ENCODE measurements at regions not wholly inside any gene's neighbourhood (a gene's known extent, or its start where the extent isn't known, plus 50 kb on each side); places are given as distances from the start of the nearest gene placed in this dataset.

DNA sequence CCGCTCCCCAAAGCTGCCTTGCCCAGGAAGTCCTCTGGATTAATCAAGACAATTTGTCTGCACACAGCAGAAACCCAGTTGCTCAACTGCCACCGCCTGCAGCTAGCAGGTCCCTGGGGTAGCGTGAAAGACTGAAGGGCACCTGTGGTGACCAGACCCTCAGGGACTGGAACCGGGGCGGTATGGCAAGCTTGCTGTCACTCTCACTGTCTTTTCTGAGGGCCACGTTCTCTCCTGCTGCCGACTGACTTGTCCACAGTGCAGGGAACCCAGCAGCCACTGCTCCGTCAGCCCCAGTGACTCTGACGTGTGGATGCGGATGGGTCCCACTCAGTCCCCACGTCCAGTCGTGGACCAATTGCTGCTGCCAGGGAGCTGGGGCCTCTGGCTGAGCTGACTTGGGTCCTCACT lies 72.8 kb upstream of the PMEPA1 start:
- Histone ChIP-seq H3K9me3 (ENCODE audit: low read length) (no peaks in the 10 kb centered on the region), H2AFZ (ENCODE audit: low read length) (no peak overlapping the region), H3K36me3 (ENCODE audit: insufficient read depth, low read length) (no peaks in the 10 kb centered on the region), H4K20me1 (ENCODE audit: insufficient read depth, low read length) (no peaks in the 10 kb centered on the region), H3K27ac (ENCODE audit: low read depth, low read length, poor library complexity, severe bottlenecking) (no peak overlapping the region), H3K4me1 (ENCODE audit: insufficient read depth, low read length, poor library complexity, severe bottlenecking) (no peaks in the 10 kb centered on the region), H3K9me2 (ENCODE audit: insufficient read depth, low read length) (no peaks in the 10 kb centered on the region), H3K4me2 (ENCODE audit: low read length) (no peak overlapping the region), H3K4me3 (ENCODE audit: low read depth, low read length, poor library complexity, severe bottlenecking) (no peak overlapping the region), H3K79me2 (ENCODE audit: insufficient read depth, low read depth, low read length) (no peaks in the 10 kb centered on the region)
- intact Hi-C loops (cut with micrococcal nuclease; ENCODE audit: unreplicated experiment) = no loop called here
- CTCF ChIA-PET (ENCODE audit: unreplicated experiment) = no interaction called here
- BruUV-seq (replicated peaks) = no TSS peak
- TF ChIP-seq, protein P1, sequence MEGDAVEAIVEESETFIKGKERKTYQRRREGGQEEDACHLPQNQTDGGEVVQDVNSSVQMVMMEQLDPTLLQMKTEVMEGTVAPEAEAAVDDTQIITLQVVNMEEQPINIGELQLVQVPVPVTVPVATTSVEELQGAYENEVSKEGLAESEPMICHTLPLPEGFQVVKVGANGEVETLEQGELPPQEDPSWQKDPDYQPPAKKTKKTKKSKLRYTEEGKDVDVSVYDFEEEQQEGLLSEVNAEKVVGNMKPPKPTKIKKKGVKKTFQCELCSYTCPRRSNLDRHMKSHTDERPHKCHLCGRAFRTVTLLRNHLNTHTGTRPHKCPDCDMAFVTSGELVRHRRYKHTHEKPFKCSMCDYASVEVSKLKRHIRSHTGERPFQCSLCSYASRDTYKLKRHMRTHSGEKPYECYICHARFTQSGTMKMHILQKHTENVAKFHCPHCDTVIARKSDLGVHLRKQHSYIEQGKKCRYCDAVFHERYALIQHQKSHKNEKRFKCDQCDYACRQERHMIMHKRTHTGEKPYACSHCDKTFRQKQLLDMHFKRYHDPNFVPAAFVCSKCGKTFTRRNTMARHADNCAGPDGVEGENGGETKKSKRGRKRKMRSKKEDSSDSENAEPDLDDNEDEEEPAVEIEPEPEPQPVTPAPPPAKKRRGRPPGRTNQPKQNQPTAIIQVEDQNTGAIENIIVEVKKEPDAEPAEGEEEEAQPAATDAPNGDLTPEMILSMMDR (conservative IDR thresholded peaks at IDR 0.05; ENCODE audit: low read length) = no peak
- TF ChIP-seq EZH2phosphoT487 (IDR thresholded peaks at IDR 0.05; ENCODE audit: borderline replicate concordance, low read depth, low read length) = no peak
- POLR2A ChIA-PET = interaction anchor here (1.3 kb wide), 1 partner anchor 10 kb away, joined by 5 read pairs; no protein-coding TSS in a partner anchor
- DNase-seq (ENCODE audit: low spot score) = no peak

DNA sequence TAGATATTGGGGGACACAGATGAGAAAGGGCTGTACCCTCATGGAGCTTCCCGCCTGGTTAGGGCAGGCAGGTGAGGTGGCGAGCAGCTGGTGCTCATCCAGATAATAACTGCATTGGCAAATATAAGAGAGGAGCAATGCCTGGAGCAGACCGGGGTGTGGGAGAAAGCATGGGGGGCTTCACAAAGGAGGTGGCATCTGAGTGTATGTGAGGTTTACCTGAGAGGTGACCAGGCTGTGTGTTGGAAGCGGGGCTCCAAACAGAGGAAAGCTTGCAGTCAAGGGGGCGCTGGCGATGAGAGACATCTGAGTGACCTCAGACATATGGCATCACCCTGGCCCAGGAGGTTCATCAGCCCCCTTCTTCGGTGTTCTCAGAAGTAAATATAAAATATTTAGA lies 72.1 kb upstream of the PMEPA1 start:
- Histone ChIP-seq H3K9me2 (ENCODE audit: insufficient read depth, low read length) (no peaks in the 10 kb centered on the region), H3K27ac (ENCODE audit: low read depth, low read length, poor library complexity, severe bottlenecking) (no peak overlapping the region), H4K20me1 (ENCODE audit: insufficient read depth, low read length) (no peaks in the 10 kb centered on the region), H2AFZ (ENCODE audit: low read length) (no peak overlapping the region), H3K36me3 (ENCODE audit: insufficient read depth, low read length) (no peaks in the 10 kb centered on the region), H3K4me3 (ENCODE audit: low read depth, low read length, poor library complexity, severe bottlenecking) (no peak overlapping the region), H3K79me2 (ENCODE audit: insufficient read depth, low read depth, low read length) (no peaks in the 10 kb centered on the region), H3K4me2 (ENCODE audit: low read length) (no peak overlapping the region), H3K9me3 (ENCODE audit: low read length) (no peaks in the 10 kb centered on the region), H3K4me1 (ENCODE audit: insufficient read depth, low read length, poor library complexity, severe bottlenecking) (no peaks in the 10 kb centered on the region)
- TF ChIP-seq, protein P1 (conservative IDR thresholded peaks at IDR 0.05; ENCODE audit: low read length) = no peak
- no peak for TF ChIP-seq EZH2phosphoT487 (IDR thresholded peaks at IDR 0.05; ENCODE audit: borderline replicate concordance, low read depth, low read length)
- BruUV-seq (replicated peaks) = no TSS peak
- ChIA-PET POLR2A (interaction anchor here (1.3 kb wide), 1 partner anchor 9 kb away, joined by 5 read pairs; no protein-coding TSS in a partner anchor), CTCF (ENCODE audit: unreplicated experiment) (no interaction called here)
- no peak for DNase-seq (ENCODE audit: low spot score)
- intact Hi-C loops (cut with micrococcal nuclease; ENCODE audit: unreplicated experiment) = no loop called here

DNA sequence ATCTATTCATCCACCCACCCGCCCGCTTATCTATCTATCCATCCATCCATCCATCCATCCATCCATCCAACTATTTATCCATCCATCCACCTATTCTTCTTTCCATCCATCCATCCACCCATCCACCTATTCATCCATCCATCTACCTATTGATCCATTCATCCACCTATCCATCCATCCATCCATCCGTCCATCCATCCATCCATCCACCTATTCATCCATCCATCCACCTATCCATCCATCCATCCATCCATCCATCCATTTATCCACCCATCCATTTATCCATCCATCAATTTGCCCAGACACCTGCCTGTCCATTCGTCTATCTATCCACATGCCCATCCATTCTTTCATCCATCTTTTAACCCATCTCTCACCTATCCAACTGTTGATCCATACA lies 71.1 kb upstream of the PMEPA1 start:
- no peak overlapping the region for H3K27ac ChIP-seq (ENCODE audit: low read depth, low read length, poor library complexity, severe bottlenecking)
- intact Hi-C loops (cut with micrococcal nuclease; ENCODE audit: unreplicated experiment) = no loop called here
- DNase-seq (ENCODE audit: low spot score) = no peak
- H3K79me2 ChIP-seq (ENCODE audit: insufficient read depth, low read depth, low read length) = no peaks in the 10 kb centered on the region
- no peak for TF ChIP-seq EZH2phosphoT487 (IDR thresholded peaks at IDR 0.05; ENCODE audit: borderline replicate concordance, low read depth, low read length)
- TF ChIP-seq, protein P1 (conservative IDR thresholded peaks at IDR 0.05; ENCODE audit: low read length) = no peak
- H3K4me3 ChIP-seq (ENCODE audit: low read depth, low read length, poor library complexity, severe bottlenecking) = no peak overlapping the region
- no peak overlapping the region for H2AFZ ChIP-seq (ENCODE audit: low read length)
- no peaks in the 10 kb centered on the region for H3K36me3 ChIP-seq (ENCODE audit: insufficient read depth, low read length)
- BruUV-seq (replicated peaks) = no TSS peak
- H4K20me1 ChIP-seq (ENCODE audit: insufficient read depth, low read length) = no peaks in the 10 kb centered on the region
- ChIA-PET CTCF (ENCODE audit: unreplicated experiment) (no interaction called here), POLR2A (no interaction called here)
- H3K4me1 ChIP-seq (ENCODE audit: insufficient read depth, low read length, poor library complexity, severe bottlenecking) = no peaks in the 10 kb centered on the region
- H3K9me3 ChIP-seq (ENCODE audit: low read length) = no peaks in the 10 kb centered on the region
- no peak overlapping the region for H3K4me2 ChIP-seq (ENCODE audit: low read length)
- no peaks in the 10 kb centered on the region for H3K9me2 ChIP-seq (ENCODE audit: insufficient read depth, low read length)

All from OCI-LY7 (cell line).